ENCODE measurements at regions not wholly inside any gene's neighbourhood (a gene's known extent, or its start where the extent isn't known, plus 50 kb on each side); places are given as distances from the start of the nearest gene placed in this dataset.

GRCh38 chr4:119932277-119932676, 134.4 kb downstream of the MAD2L1 start:
- no peak for DNase-seq (ENCODE audit: low spot score)

GRCh38 chr4:119930546-119930945, 136.1 kb downstream of the MAD2L1 start:
- DNase-seq (ENCODE audit: low spot score), result no peak

GRCh38 chr4:119921830-119922229, 144.8 kb downstream of the MAD2L1 start:
- DNase-seq (ENCODE audit: low spot score), result no peak

GRCh38 chr4:119906277-119906676, 160.4 kb downstream of the MAD2L1 start:
- no peak for DNase-seq (ENCODE audit: low spot score)

- no peak for DNase-seq (ENCODE audit: low spot score)
Observed at GRCh38 chr4:119898211-119898610, 168.4 kb downstream of the MAD2L1 start.

- DNase-seq (ENCODE audit: low spot score), result no peak
Observed at GRCh38 chr4:119897260-119897659, 169.4 kb downstream of the MAD2L1 start.

GRCh38 chr4:119894650-119895208, 171.9 kb downstream of the MAD2L1 start:
- DNase-seq (ENCODE audit: low spot score), result no peak

GRCh38 chr4:119873794-119874325, 192.8 kb downstream of the MAD2L1 start:
- DNase-seq (ENCODE audit: low spot score), result no peak

- no peak for DNase-seq (ENCODE audit: low spot score)
Observed at GRCh38 chr4:119873132-119873531, 193.5 kb downstream of the MAD2L1 start.

GRCh38 chr4:119872371-119873016, 194.2 kb downstream of the MAD2L1 start:
- no peak for DNase-seq (ENCODE audit: low spot score)

- DNase-seq (ENCODE audit: low spot score), result no peak
Observed at GRCh38 chr4:119870856-119871255, 195.8 kb downstream of the MAD2L1 start.

GRCh38 chr4:119865789-119866188, 200.9 kb downstream of the MAD2L1 start:
- DNase-seq (ENCODE audit: low spot score), result no peak

- no peak for DNase-seq (ENCODE audit: low spot score)
Observed at GRCh38 chr4:119865389-119865788, 201.3 kb downstream of the MAD2L1 start.

GRCh38 chr4:119861731-119862130, 204.9 kb downstream of the MAD2L1 start:
- no peak for DNase-seq (ENCODE audit: low spot score)

GRCh38 chr4:119858176-119858575, 208.5 kb downstream of the MAD2L1 start:
- no peak for DNase-seq (ENCODE audit: low spot score)

GRCh38 chr4:119854364-119854763, 212.3 kb downstream of the MAD2L1 start:
- DNase-seq (ENCODE audit: low spot score), result no peak

- no peak for DNase-seq (ENCODE audit: low spot score)
Observed at GRCh38 chr4:119851649-119852048, 215.0 kb downstream of the MAD2L1 start.

- no peak for DNase-seq (ENCODE audit: low spot score)
Observed at GRCh38 chr4:119841361-119841760, 212.8 kb upstream of the PDE5A start.

- DNase-seq (ENCODE audit: low spot score), result no peak
Observed at GRCh38 chr4:119835613-119835910, 207.0 kb upstream of the PDE5A start.

GRCh38 chr4:119834906-119835612, 206.5 kb upstream of the PDE5A start:
- DNase-seq (ENCODE audit: low spot score), result no peak

- no peak for DNase-seq (ENCODE audit: low spot score)
Observed at GRCh38 chr4:119833611-119834010, 205.0 kb upstream of the PDE5A start.

GRCh38 chr4:119832776-119833175, 204.2 kb upstream of the PDE5A start:
- DNase-seq (ENCODE audit: low spot score), result no peak

GRCh38 chr4:119829326-119829725, 200.7 kb upstream of the PDE5A start:
- DNase-seq (ENCODE audit: low spot score), result no peak

Measured in A172 (cell line).